Astrocyte (in vitro differentiated cells and primary cell): ENCODE measurements at regions not wholly inside any gene's neighbourhood (a gene's known extent, or its start where the extent isn't known, plus 50 kb on each side); places are given as distances from the start of the nearest gene placed in this dataset.

Experiments used
- DNase-seq: peaks from one replicate; pipeline ENCODE4 v3.0.0-alpha.2; 2010; ENCODE audit warnings: low read depth
- FAIRE-seq: peaks from 2 replicates; lab custom pipeline; 2011; peaks lifted over from hg19 to GRCh38; lab: Jason Lieb, UNC
- H2AFZ ChIP-seq: 2 replicates; pipeline ENCODE4 v1.6.0; 2012; ENCODE audit warnings: low read depth, low read length, inconsistent platforms
- H3K27ac ChIP-seq: 2 replicates; pipeline ENCODE4 v1.5.1; 2011; ENCODE audit warnings: low read depth, low read length, inconsistent platforms
- H3K27me3 ChIP-seq: 2 replicates; pipeline ENCODE4 v1.6.0; 2011; ENCODE audit warnings: low read length, inconsistent platforms; ENCODE audit not compliant: insufficient read depth
- H3K36me3 ChIP-seq: 2 replicates; pipeline ENCODE4 v1.5.1; 2011; ENCODE audit warnings: low read length, inconsistent platforms; ENCODE audit not compliant: insufficient read depth
- H3K4me1 ChIP-seq: 2 replicates; pipeline ENCODE4 v1.5.1; 2011; ENCODE audit warnings: low read length, inconsistent platforms; ENCODE audit not compliant: insufficient read depth
- H3K4me2 ChIP-seq: 2 replicates; pipeline ENCODE4 v1.6.0; 2012; ENCODE audit warnings: low read length, inconsistent platforms
- H3K4me3 ChIP-seq: 2 replicates; pipeline ENCODE4 v1.5.1; 2011; ENCODE audit warnings: low read depth, mild to moderate bottlenecking, low read length, inconsistent platforms; ENCODE audit not compliant: insufficient read depth
- H3K79me2 ChIP-seq: 2 replicates; pipeline ENCODE4 v1.6.0; 2012; ENCODE audit warnings: mild to moderate bottlenecking, low read length, inconsistent platforms; ENCODE audit not compliant: insufficient read depth
- H3K9ac ChIP-seq: 2 replicates; pipeline ENCODE4 v1.6.0; 2012; ENCODE audit warnings: mild to moderate bottlenecking, low read length, inconsistent platforms
- H3K9me3 ChIP-seq: 2 replicates; pipeline ENCODE4 v1.5.1; 2012; ENCODE audit warnings: low read depth, mild to moderate bottlenecking, low read length, inconsistent platforms; ENCODE audit not compliant: insufficient read depth
- H4K20me1 ChIP-seq: 2 replicates; pipeline ENCODE4 v1.6.0; 2012; ENCODE audit warnings: low read length, inconsistent platforms; ENCODE audit not compliant: insufficient read depth
- H3K27ac Mint-ChIP-seq: one replicate; pipeline ENCODE4 v1.8.0; 2021; ENCODE audit warnings: mild to moderate bottlenecking, mixed read lengths; ENCODE audit not compliant: unreplicated experiment
- H3K27me3 Mint-ChIP-seq: one replicate; pipeline ENCODE4 v1.8.0; 2021; ENCODE audit warnings: low read depth, mixed read lengths; ENCODE audit not compliant: unreplicated experiment
- H3K36me3 Mint-ChIP-seq: one replicate; pipeline ENCODE4 v1.8.0; 2021; ENCODE audit warnings: low read depth, mixed read lengths; ENCODE audit not compliant: unreplicated experiment
- H3K4me1 Mint-ChIP-seq: one replicate; pipeline ENCODE4 v1.8.0; 2021; ENCODE audit warnings: low read depth, mixed read lengths; ENCODE audit not compliant: unreplicated experiment
- H3K4me3 Mint-ChIP-seq: one replicate; pipeline ENCODE4 v1.8.0; 2021; ENCODE audit warnings: mild to moderate bottlenecking, moderate library complexity, mixed read lengths; ENCODE audit not compliant: unreplicated experiment
- H3K9me3 Mint-ChIP-seq: one replicate; pipeline ENCODE4 v1.8.0; 2021; ENCODE audit warnings: mild to moderate bottlenecking, mixed read lengths; ENCODE audit not compliant: unreplicated experiment
- EZH2 ChIP-seq: IDR thresholded peaks from 2 replicates; pipeline ENCODE4 v1.6.1; 2012; ENCODE audit warnings: mild to moderate bottlenecking, low read length, inconsistent platforms; ENCODE audit not compliant: insufficient read depth
- TF ChIP-seq, protein P1 (sequence below): IDR thresholded peaks from 2 replicates; pipeline ENCODE4 v1.5.1; 2011; ENCODE audit warnings: low read depth, mild to moderate bottlenecking, inconsistent platforms, low read length, moderate library complexity; ENCODE audit not compliant: insufficient read depth

- H3K4me2 ChIP-seq, result no peak overlapping the region
- TF ChIP-seq, protein P1, sequence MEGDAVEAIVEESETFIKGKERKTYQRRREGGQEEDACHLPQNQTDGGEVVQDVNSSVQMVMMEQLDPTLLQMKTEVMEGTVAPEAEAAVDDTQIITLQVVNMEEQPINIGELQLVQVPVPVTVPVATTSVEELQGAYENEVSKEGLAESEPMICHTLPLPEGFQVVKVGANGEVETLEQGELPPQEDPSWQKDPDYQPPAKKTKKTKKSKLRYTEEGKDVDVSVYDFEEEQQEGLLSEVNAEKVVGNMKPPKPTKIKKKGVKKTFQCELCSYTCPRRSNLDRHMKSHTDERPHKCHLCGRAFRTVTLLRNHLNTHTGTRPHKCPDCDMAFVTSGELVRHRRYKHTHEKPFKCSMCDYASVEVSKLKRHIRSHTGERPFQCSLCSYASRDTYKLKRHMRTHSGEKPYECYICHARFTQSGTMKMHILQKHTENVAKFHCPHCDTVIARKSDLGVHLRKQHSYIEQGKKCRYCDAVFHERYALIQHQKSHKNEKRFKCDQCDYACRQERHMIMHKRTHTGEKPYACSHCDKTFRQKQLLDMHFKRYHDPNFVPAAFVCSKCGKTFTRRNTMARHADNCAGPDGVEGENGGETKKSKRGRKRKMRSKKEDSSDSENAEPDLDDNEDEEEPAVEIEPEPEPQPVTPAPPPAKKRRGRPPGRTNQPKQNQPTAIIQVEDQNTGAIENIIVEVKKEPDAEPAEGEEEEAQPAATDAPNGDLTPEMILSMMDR, result no peak
- H4K20me1 ChIP-seq, result no peaks in the 10 kb centered on the region
- peaks cover 13% of the 10 kb centered on the region for H3K4me1 ChIP-seq
- H3K79me2 ChIP-seq, result no peaks in the 10 kb centered on the region
- peak overlapping the region; percentile 72 for H3K27ac ChIP-seq
- H3K9me3 Mint-ChIP-seq, result no peaks in the 10 kb centered on the region
- H3K36me3 ChIP-seq, result no peaks in the 10 kb centered on the region
- H3K27me3 ChIP-seq, result no peaks in the 10 kb centered on the region
- no peaks in the 10 kb centered on the region for H3K9me3 ChIP-seq
- H3K4me3 ChIP-seq, result no peak overlapping the region
- no peak overlapping the region for H3K4me3 Mint-ChIP-seq
- DNase-seq (peak; percentile 76), FAIRE-seq (no peak)
- H3K4me1 Mint-ChIP-seq, result peaks cover 11% of the 10 kb centered on the region
- H3K36me3 Mint-ChIP-seq, result no peaks in the 10 kb centered on the region
- H3K27me3 Mint-ChIP-seq, result no peaks in the 10 kb centered on the region
- H3K27ac Mint-ChIP-seq, result peak overlapping the region; percentile 79
- no peak overlapping the region for H2AFZ ChIP-seq
- H3K9ac ChIP-seq, result no peak overlapping the region
Observed at GRCh38 chr6:24004659-24005058, 121.4 kb upstream of the NRSN1 start.

GRCh38 chr6:24006254-24006653 is 119.8 kb upstream of the NRSN1 start:
- Histone ChIP-seq H3K36me3 (no peaks in the 10 kb centered on the region), H3K9me3 (no peaks in the 10 kb centered on the region), H3K4me1 (peaks cover 13% of the 10 kb centered on the region), H3K4me2 (no peak overlapping the region), H3K9ac (no peak overlapping the region), H2AFZ (no peak overlapping the region), H3K79me2 (no peaks in the 10 kb centered on the region), H3K4me3 (no peak overlapping the region), H4K20me1 (no peaks in the 10 kb centered on the region), H3K27ac (no peak overlapping the region), H3K27me3 (no peaks in the 10 kb centered on the region)
- no peaks in the 10 kb centered on the region for H3K36me3 Mint-ChIP-seq
- DNase-seq (no peak), FAIRE-seq (no peak)
- no peak overlapping the region for H3K4me3 Mint-ChIP-seq
- no peak overlapping the region for H3K27ac Mint-ChIP-seq
- H3K4me1 Mint-ChIP-seq, result peaks cover 11% of the 10 kb centered on the region
- peaks cover 1% of the 10 kb centered on the region for H3K9me3 Mint-ChIP-seq
- H3K27me3 Mint-ChIP-seq, result no peaks in the 10 kb centered on the region
- TF ChIP-seq, protein P1, result no peak
- no peak for TF ChIP-seq EZH2

- Histone ChIP-seq H3K27ac (no peak overlapping the region), H2AFZ (no peak overlapping the region), H3K9ac (no peak overlapping the region), H4K20me1 (no peaks in the 10 kb centered on the region), H3K79me2 (no peaks in the 10 kb centered on the region), H3K36me3 (no peaks in the 10 kb centered on the region), H3K4me3 (no peak overlapping the region), H3K4me1 (peaks cover 5% of the 10 kb centered on the region), H3K27me3 (no peaks in the 10 kb centered on the region), H3K4me2 (no peak overlapping the region), H3K9me3 (no peaks in the 10 kb centered on the region)
- H3K36me3 Mint-ChIP-seq, result no peaks in the 10 kb centered on the region
- no peak overlapping the region for H3K27ac Mint-ChIP-seq
- FAIRE-seq (no peak), DNase-seq (no peak)
- no peak overlapping the region for H3K4me3 Mint-ChIP-seq
- no peaks in the 10 kb centered on the region for H3K27me3 Mint-ChIP-seq
- TF ChIP-seq, protein P1, result no peak
- no peak for TF ChIP-seq EZH2
- peaks cover 4% of the 10 kb centered on the region for H3K4me1 Mint-ChIP-seq
- H3K9me3 Mint-ChIP-seq, result peaks cover 4% of the 10 kb centered on the region
Observed at GRCh38 chr6:24009319-24009718, 116.7 kb upstream of the NRSN1 start.
